ENCODE measurements at regions not wholly inside any gene's neighbourhood (a gene's known extent, or its start where the extent isn't known, plus 50 kb on each side); places are given as distances from the start of the nearest gene placed in this dataset.

DNA sequence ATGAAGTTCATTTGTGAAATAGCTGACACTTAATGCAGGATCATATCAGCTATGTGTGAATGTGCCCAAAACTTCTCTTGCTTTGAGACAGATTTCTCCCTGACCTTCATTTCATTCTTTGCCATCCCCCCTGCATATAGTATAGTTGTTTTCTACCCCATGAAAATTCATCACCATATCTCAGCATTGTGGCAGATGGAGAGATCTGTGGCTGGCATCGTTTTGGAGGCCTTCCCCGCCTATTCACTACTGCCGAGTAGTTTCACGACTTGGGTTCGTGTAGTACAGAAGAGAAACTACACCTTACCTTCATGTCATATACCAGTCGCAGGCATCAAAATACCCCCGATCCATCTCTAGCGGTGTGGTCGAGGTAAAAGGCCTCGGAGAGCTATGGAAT, 66.2 kb upstream of the SELENOK start:
- TF ChIP-seq, protein P1, sequence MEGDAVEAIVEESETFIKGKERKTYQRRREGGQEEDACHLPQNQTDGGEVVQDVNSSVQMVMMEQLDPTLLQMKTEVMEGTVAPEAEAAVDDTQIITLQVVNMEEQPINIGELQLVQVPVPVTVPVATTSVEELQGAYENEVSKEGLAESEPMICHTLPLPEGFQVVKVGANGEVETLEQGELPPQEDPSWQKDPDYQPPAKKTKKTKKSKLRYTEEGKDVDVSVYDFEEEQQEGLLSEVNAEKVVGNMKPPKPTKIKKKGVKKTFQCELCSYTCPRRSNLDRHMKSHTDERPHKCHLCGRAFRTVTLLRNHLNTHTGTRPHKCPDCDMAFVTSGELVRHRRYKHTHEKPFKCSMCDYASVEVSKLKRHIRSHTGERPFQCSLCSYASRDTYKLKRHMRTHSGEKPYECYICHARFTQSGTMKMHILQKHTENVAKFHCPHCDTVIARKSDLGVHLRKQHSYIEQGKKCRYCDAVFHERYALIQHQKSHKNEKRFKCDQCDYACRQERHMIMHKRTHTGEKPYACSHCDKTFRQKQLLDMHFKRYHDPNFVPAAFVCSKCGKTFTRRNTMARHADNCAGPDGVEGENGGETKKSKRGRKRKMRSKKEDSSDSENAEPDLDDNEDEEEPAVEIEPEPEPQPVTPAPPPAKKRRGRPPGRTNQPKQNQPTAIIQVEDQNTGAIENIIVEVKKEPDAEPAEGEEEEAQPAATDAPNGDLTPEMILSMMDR (IDR thresholded peaks at IDR 0.05): no peak
- 89% methylated on average over 10 of the region's 10 CpGs for WGBS (ENCODE audit: insufficient coverage)
- Mint-ChIP-seq H3K9me3 (no peaks in the 10 kb centered on the region), H3K4me1 (no peaks in the 10 kb centered on the region), H3K36me3 (no peaks in the 10 kb centered on the region), H3K27me3 (ENCODE audit: low read depth in 2 of 2) (peaks cover 0 to 30% of the 10 kb centered on the region in 2 donors), H3K27ac (no peak overlapping the region), H3K4me3 (no peak overlapping the region)
- Histone ChIP-seq H3K9me3 (ENCODE audit: control insufficient read depth, insufficient read depth, low read length) (no peaks in the 10 kb centered on the region), H3K27ac (ENCODE audit: low read length) (no peak overlapping the region), H3K4me3 (ENCODE audit: low read length) (no peak overlapping the region), H3K36me3 (ENCODE audit: control insufficient read depth, insufficient read depth, low read length) (no peaks in the 10 kb centered on the region), H3K4me1 (ENCODE audit: control insufficient read depth, insufficient read depth, low read length) (no peaks in the 10 kb centered on the region), H3K27me3 (ENCODE audit: control insufficient read depth, insufficient read depth, low read length) (no peaks in the 10 kb centered on the region)
- no peak for DNase-seq
- ATAC-seq: no peak
- intact Hi-C loops (cut with micrococcal nuclease): no loop called here

DNA sequence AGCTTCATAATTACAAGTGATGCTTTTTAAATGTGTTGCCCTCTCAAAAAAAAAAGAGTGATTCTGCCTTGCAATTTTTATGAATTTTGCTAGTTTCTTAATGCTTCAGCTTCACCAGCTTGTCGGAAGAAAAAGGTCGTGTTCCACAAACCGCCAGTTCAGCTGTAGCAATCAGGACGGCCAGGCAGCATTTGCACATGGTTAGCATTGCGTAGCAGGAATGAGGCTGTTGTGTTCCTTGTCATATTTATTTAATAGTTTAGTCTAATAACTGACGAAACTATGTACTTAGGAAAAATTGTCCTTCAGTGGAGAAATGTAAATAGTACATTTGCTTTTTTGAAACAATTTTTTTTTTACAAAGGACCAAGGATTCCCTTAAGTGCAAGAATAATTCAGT, 64.9 kb upstream of the SELENOK start:
- H3K27ac Mint-ChIP-seq: no peak overlapping the region
- peaks cover 0 to 25% of the 10 kb centered on the region in 2 donors for H3K27me3 Mint-ChIP-seq (ENCODE audit: low read depth in 2 of 2)
- no peak overlapping the region for H3K4me3 Mint-ChIP-seq
- no peaks in the 10 kb centered on the region for H3K9me3 ChIP-seq (ENCODE audit: control insufficient read depth, insufficient read depth, low read length)
- no peak overlapping the region for H3K27ac ChIP-seq (ENCODE audit: low read length)
- ATAC-seq (no peak), DNase-seq (no peak)
- TF ChIP-seq, protein P1 (IDR thresholded peaks at IDR 0.05): no peak
- intact Hi-C loops (cut with micrococcal nuclease): no loop called here
- H3K4me1 ChIP-seq (ENCODE audit: control insufficient read depth, insufficient read depth, low read length): no peaks in the 10 kb centered on the region
- H3K36me3 ChIP-seq (ENCODE audit: control insufficient read depth, insufficient read depth, low read length): no peaks in the 10 kb centered on the region
- no peaks in the 10 kb centered on the region for H3K27me3 ChIP-seq (ENCODE audit: control insufficient read depth, insufficient read depth, low read length)
- no peak overlapping the region for H3K4me3 ChIP-seq (ENCODE audit: low read length)
- H3K4me1 Mint-ChIP-seq: no peaks in the 10 kb centered on the region
- H3K36me3 Mint-ChIP-seq: no peaks in the 10 kb centered on the region
- WGBS (ENCODE audit: insufficient coverage): 94% methylated on average over 5 of the region's 6 CpGs
- H3K9me3 Mint-ChIP-seq: no peaks in the 10 kb centered on the region

DNA sequence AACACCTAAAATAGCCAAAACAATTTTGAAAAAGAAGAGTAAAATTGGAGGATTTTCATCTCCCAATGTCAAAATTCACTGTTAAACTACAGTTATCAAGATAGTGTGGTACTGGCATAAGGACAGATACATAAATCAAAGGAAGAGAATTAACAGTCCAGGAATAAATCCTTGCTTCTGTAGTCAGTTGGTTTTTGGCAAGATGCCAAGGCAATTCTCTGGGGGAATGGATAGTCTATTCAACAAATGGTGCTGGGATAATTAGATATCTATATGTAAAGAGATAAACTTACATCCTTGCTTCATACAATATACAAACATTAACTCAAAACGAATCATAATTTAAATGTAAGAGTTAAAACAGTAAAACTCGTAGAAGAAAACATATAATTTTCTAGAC, 57.9 kb upstream of the SELENOK start:
- ATAC-seq: no peak
- H3K27ac ChIP-seq (ENCODE audit: low read length): no peak overlapping the region
- no peaks in the 10 kb centered on the region for H3K36me3 ChIP-seq (ENCODE audit: control insufficient read depth, insufficient read depth, low read length)
- H3K4me3 ChIP-seq (ENCODE audit: low read length): no peak overlapping the region
- no peak for DNase-seq
- Mint-ChIP-seq H3K4me1 (no peaks in the 10 kb centered on the region), H3K4me3 (no peak overlapping the region), H3K36me3 (peaks cover 9% of the 10 kb centered on the region), H3K27me3 (ENCODE audit: low read depth in 2 of 2) (peaks cover 4 to 20% of the 10 kb centered on the region in 2 donors), H3K9me3 (peaks cover 3 to 8% of the 10 kb centered on the region in 2 donors), H3K27ac (no peak overlapping the region)
- no peaks in the 10 kb centered on the region for H3K4me1 ChIP-seq (ENCODE audit: control insufficient read depth, insufficient read depth, low read length)
- intact Hi-C loops (cut with micrococcal nuclease): no loop called here
- TF ChIP-seq, protein P1 (IDR thresholded peaks at IDR 0.05): no peak
- H3K27me3 ChIP-seq (ENCODE audit: control insufficient read depth, insufficient read depth, low read length): no peaks in the 10 kb centered on the region
- peaks cover 7% of the 10 kb centered on the region for H3K9me3 ChIP-seq (ENCODE audit: control insufficient read depth, insufficient read depth, low read length)
- WGBS (ENCODE audit: insufficient coverage): no CpG with 5 or more reads among the region's 2 CpGs

DNA sequence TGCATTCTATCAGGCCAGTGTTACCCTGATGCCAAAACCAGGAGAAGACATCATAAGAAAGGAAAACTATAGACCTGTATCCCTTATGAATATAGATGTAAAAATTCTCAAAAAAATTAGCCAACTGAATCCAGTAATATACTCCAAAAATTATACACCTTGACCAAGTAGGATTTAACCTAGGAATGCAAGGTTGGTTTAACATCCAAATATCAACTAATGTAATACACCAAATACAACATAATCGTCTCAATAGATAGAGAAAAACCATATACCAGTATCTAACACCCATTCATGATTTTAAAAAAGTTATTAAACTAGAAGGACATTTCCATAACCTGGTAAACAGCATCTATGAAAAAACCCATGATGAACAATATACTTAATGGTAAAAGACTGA, 56.5 kb upstream of the SELENOK start:
- peaks cover 9% of the 10 kb centered on the region for H3K36me3 Mint-ChIP-seq
- H3K36me3 ChIP-seq (ENCODE audit: control insufficient read depth, insufficient read depth, low read length): no peaks in the 10 kb centered on the region
- H3K27ac ChIP-seq (ENCODE audit: low read length): no peak overlapping the region
- H3K9me3 Mint-ChIP-seq: peaks cover 3 to 8% of the 10 kb centered on the region in 2 donors
- peaks cover 7% of the 10 kb centered on the region for H3K9me3 ChIP-seq (ENCODE audit: control insufficient read depth, insufficient read depth, low read length)
- H3K4me1 Mint-ChIP-seq: no peaks in the 10 kb centered on the region
- intact Hi-C loops (cut with micrococcal nuclease): no loop called here
- no peak overlapping the region for H3K4me3 ChIP-seq (ENCODE audit: low read length)
- WGBS (ENCODE audit: insufficient coverage): no CpG with 5 or more reads among the region's 1 CpG
- H3K27me3 Mint-ChIP-seq (ENCODE audit: low read depth in 2 of 2): peaks cover 5 to 11% of the 10 kb centered on the region in 2 donors
- TF ChIP-seq, protein P1 (IDR thresholded peaks at IDR 0.05): no peak
- H3K27me3 ChIP-seq (ENCODE audit: control insufficient read depth, insufficient read depth, low read length): no peaks in the 10 kb centered on the region
- no peaks in the 10 kb centered on the region for H3K4me1 ChIP-seq (ENCODE audit: control insufficient read depth, insufficient read depth, low read length)
- H3K27ac Mint-ChIP-seq: no peak overlapping the region
- ATAC-seq (no peak), DNase-seq (no peak)
- H3K4me3 Mint-ChIP-seq: no peak overlapping the region

Measured in natural killer cell (primary cell).